Endothelial cell of umbilical vein (primary cell): ENCODE measurements at regions not wholly inside any gene's neighbourhood (a gene's known extent, or its start where the extent isn't known, plus 50 kb on each side); places are given as distances from the start of the nearest gene placed in this dataset.

ENCODE experiments used
- BruUV-seq: library from RNA; stranded (reverse); fragments of 400-500 nt; replicated peaks from 2 replicates; lab custom pipeline; 2021; lab: Mats Ljungman, UMichigan
- CTCF ChIA-PET: fragments of 300-600, 350-600 bp; sonication (Branson Sonifier 250); formaldehyde crosslinking; loops from one replicate; lab custom pipeline; 2021; ENCODE audit warnings: antibody characterized with exemption, inconsistent platforms; lab: Charles Lee
- POLR2A ChIA-PET: fragments of 300-600, 350-600 bp; sonication (Branson Sonifier 250); formaldehyde crosslinking; loops from one replicate; lab custom pipeline; 2021; ENCODE audit warnings: antibody characterized with exemption, inconsistent platforms; lab: Charles Lee
- DNase-seq: peaks from one replicate; pipeline ENCODE4 v3.0.0-alpha.2; 2011; ENCODE audit warnings: low read depth, low spot score
- FAIRE-seq: peaks from 2 replicates; lab custom pipeline; 2011; peaks lifted over from hg19 to GRCh38; lab: Jason Lieb, UNC
- H2AFZ ChIP-seq: 2 replicates; pipeline ENCODE4 v1.6.0; 2012; ENCODE audit warnings: low read depth, low read length, control low read depth, inconsistent platforms
- H3K27ac ChIP-seq: 2 replicates; pipeline ENCODE4 v1.5.1; 2011; ENCODE audit warnings: low read depth, mild to moderate bottlenecking, control low read depth, low read length, moderate library complexity; ENCODE audit not compliant: insufficient read depth
- H3K27me3 ChIP-seq, 2 experiments: 2 replicates each; pipeline versions ENCODE4 v1.6.0 to v1.6.1; 2011; ENCODE audit warnings: low read length in 2 of 2, mixed read lengths in 1 of 2; ENCODE audit not compliant: control insufficient read depth in 2 of 2, insufficient read depth in 2 of 2
- H3K36me3 ChIP-seq, 2 experiments: 2 replicates in 1 of 2; 3 replicates in 1 of 2; pipeline ENCODE4 v1.5.1; 2011; ENCODE audit warnings: low read length in 2 of 2, mild to moderate bottlenecking in 1 of 2, moderate library complexity in 1 of 2; ENCODE audit not compliant: control insufficient read depth in 2 of 2, insufficient read depth in 2 of 2; ENCODE audit errors: extremely low read depth in 1 of 2
- H3K4me1 ChIP-seq: 3 replicates; pipeline ENCODE4 v1.5.1; 2011; ENCODE audit warnings: mild to moderate bottlenecking, low read length; ENCODE audit not compliant: control insufficient read depth, insufficient read depth; ENCODE audit errors: extremely low read depth
- H3K4me2 ChIP-seq: 2 replicates; pipeline ENCODE4 v1.6.1; 2011; ENCODE audit warnings: low read length, control low read depth, mixed read lengths; ENCODE audit not compliant: insufficient read depth
- H3K4me3 ChIP-seq, 3 experiments: fragments of 200-600 bp in 1 of 3; sonication (generic), shearing (Covaris generic) in 1 of 3; replicated peaks in 1 of 3; 2 replicates each; pipeline ENCODE4 v1.5.1; 2011 to 2016; ENCODE audit warnings: control low read depth in 3 of 3, low read length in 3 of 3, mild to moderate bottlenecking in 2 of 3, inconsistent platforms in 1 of 3, low read depth in 1 of 3, moderate library complexity in 1 of 3; ENCODE audit not compliant: insufficient read depth in 1 of 3
- H3K79me2 ChIP-seq: 2 replicates; pipeline ENCODE4 v1.6.0; 2012; ENCODE audit warnings: low read length, inconsistent platforms; ENCODE audit not compliant: control insufficient read depth, insufficient read depth
- H3K9ac ChIP-seq: replicated peaks from 2 replicates; pipeline ENCODE3; 2011; ENCODE audit warnings: low read length, control low read depth; ENCODE audit not compliant: insufficient read depth; ENCODE audit errors: extremely low read depth
- H3K9me1 ChIP-seq: replicated peaks from 3 replicates; pipeline ENCODE4 v1.6.0; 2011; ENCODE audit warnings: mild to moderate bottlenecking, low read length; ENCODE audit not compliant: control insufficient read depth, insufficient read depth; ENCODE audit errors: extremely low read depth
- H3K9me3 ChIP-seq: replicated peaks from 2 replicates; pipeline ENCODE4 v1.5.1; 2012; ENCODE audit warnings: low read length, inconsistent platforms; ENCODE audit not compliant: control insufficient read depth, insufficient read depth
- H4K20me1 ChIP-seq: replicated peaks from 2 replicates; pipeline ENCODE3; 2011; ENCODE audit warnings: mild to moderate bottlenecking, low read length; ENCODE audit not compliant: control insufficient read depth, insufficient read depth; ENCODE audit errors: extremely low read depth
- CTCF ChIP-seq, 2 donors: IDR thresholded peaks; 1 replicate in 1 of 2; 2 replicates in 1 of 2; pipeline ENCODE4 v1.5.1; 2011; ENCODE audit warnings: low read length in 2 of 2, mild to moderate bottlenecking in 2 of 2, moderate library complexity in 2 of 2, control low read depth in 1 of 2, inconsistent platforms in 1 of 2, low read depth in 1 of 2; ENCODE audit not compliant: insufficient read depth in 1 of 2; ENCODE audit errors: extremely low read depth in 1 of 2
- EZH2 ChIP-seq: IDR thresholded peaks from 2 replicates; pipeline ENCODE4 v1.6.1; 2012; ENCODE audit warnings: borderline replicate concordance, low read depth, mild to moderate bottlenecking, moderate library complexity, low read length, inconsistent platforms; ENCODE audit not compliant: severe bottlenecking
- FOS ChIP-seq: IDR thresholded peaks from 2 replicates; pipeline ENCODE4 v1.6.1; 2011; ENCODE audit warnings: mild to moderate bottlenecking, low read length, moderate library complexity, borderline replicate concordance; ENCODE audit not compliant: insufficient read depth
- GATA2 ChIP-seq: IDR thresholded peaks from 2 replicates; pipeline ENCODE4 v1.7.0; 2011; ENCODE audit warnings: low read depth, mild to moderate bottlenecking, moderate library complexity, mixed read lengths, low read length; ENCODE audit not compliant: insufficient read length, insufficient read depth
- MAX ChIP-seq: IDR thresholded peaks from 2 replicates; pipeline ENCODE4 v1.6.1; 2011; ENCODE audit not compliant: insufficient read depth, insufficient read length
- MYC ChIP-seq: IDR thresholded peaks from one replicate; pipeline ENCODE4 v1.6.1; 2011; ENCODE audit warnings: mild to moderate bottlenecking, low read depth, low read length
- POLR2A ChIP-seq: IDR thresholded peaks from 2 replicates; pipeline ENCODE4 v1.6.1; 2012; ENCODE audit warnings: low read depth, mild to moderate bottlenecking, control low read depth, low read length
- POLR2AphosphoS5 ChIP-seq: IDR thresholded peaks from 2 replicates; pipeline ENCODE4 v1.6.1; 2012; ENCODE audit warnings: low read depth, mild to moderate bottlenecking, control low read depth, low read length, moderate library complexity; ENCODE audit not compliant: insufficient read depth
- dilution Hi-C: fragments of 300-500 bp; cut with MboI; formaldehyde crosslinking; loops from one replicate; pipeline ENCODE4 v1.15.0; 2019; ENCODE audit warnings: low sequenced_read_pairs; ENCODE audit not compliant: extremely low pct_ligation_motif_present
- intact Hi-C: fragments of 100-400 bp; cut with micrococcal nuclease; formaldehyde crosslinking; loops from one replicate; pipeline ENCODE4 v1.10.0; 2022

- ChIA-PET POLR2A (no interaction called here), CTCF (no interaction called here)
- Histone ChIP-seq H3K27me3 (no peaks in the 10 kb centered on the region), H3K27ac (no peak overlapping the region), H4K20me1 (no peaks in the 10 kb centered on the region), H3K9ac (no peak overlapping the region), H2AFZ (no peak overlapping the region), H3K4me2 (no peak overlapping the region), H3K9me1 (no peaks in the 10 kb centered on the region), H3K36me3 (no peaks in the 10 kb centered on the region), H3K4me3 (no peak overlapping the region), H3K79me2 (no peaks in the 10 kb centered on the region), H3K9me3 (no peaks in the 10 kb centered on the region), H3K4me1 (no peaks in the 10 kb centered on the region)
- no peak for TF ChIP-seq POLR2A
- no peak for TF ChIP-seq POLR2AphosphoS5
- no peak for TF ChIP-seq MAX
- no peak for TF ChIP-seq EZH2
- no peak for TF ChIP-seq CTCF (IDR thresholded peaks at IDR 0.05; ENCODE audit: extremely low read depth in 1 of 2, insufficient read depth in 1 of 2, low read depth in 1 of 2, low read length in 2 of 2)
- TF ChIP-seq FOS = no peak
- TF ChIP-seq MYC = no peak
- TF ChIP-seq GATA2 = no peak
- intact Hi-C loops = no loop called here
- no peak for DNase-seq
- dilution Hi-C loops = no loop called here
- FAIRE-seq = no peak
- no TSS peak for BruUV-seq
These were observed 95.4 kb downstream of the NAF1 start for GRCh38 chr4:163071308-163071707.
